T-helper 1 cell (primary cell): ENCODE measurements at regions not wholly inside any gene's neighbourhood (a gene's known extent, or its start where the extent isn't known, plus 50 kb on each side); places are given as distances from the start of the nearest gene placed in this dataset.

Experiments
- DNase-seq, 5 donors: peaks; one replicate each; pipeline ENCODE4 v3.0.0-alpha.2; 2012 to 2020

GRCh38 chr1:234875953-234876855 is 252.4 kb downstream of the TOMM20 start:
- DNase-seq = no peak

GRCh38 chr1:234875328-234875952 is 253.2 kb downstream of the TOMM20 start:
- DNase-seq = no peak

GRCh38 chr1:234874291-234875288 is 254.0 kb downstream of the TOMM20 start:
- DNase-seq = no peak

- no peak for DNase-seq
Measured at GRCh38 chr1:234871710-234872271, 256.8 kb downstream of the TOMM20 start.

- DNase-seq = no peak
Measured at GRCh38 chr1:234871039-234871709, 257.5 kb downstream of the TOMM20 start.

- no peak for DNase-seq
Measured at GRCh38 chr1:234870020-234870981, 258.3 kb downstream of the TOMM20 start.

- no peak for DNase-seq
Measured at GRCh38 chr1:234869182-234870019, 259.2 kb downstream of the TOMM20 start.

GRCh38 chr1:234868296-234869147 is 258.5 kb upstream of the IRF2BP2 start:
- DNase-seq = no peak

GRCh38 chr1:234866007-234866866 is 256.3 kb upstream of the IRF2BP2 start:
- DNase-seq = no peak

- DNase-seq = no peak
Measured at GRCh38 chr1:234865171-234866006, 255.4 kb upstream of the IRF2BP2 start.

- DNase-seq = no peak
Measured at GRCh38 chr1:234864116-234864515, 254.1 kb upstream of the IRF2BP2 start.

GRCh38 chr1:234863551-234863971 is 253.6 kb upstream of the IRF2BP2 start:
- DNase-seq = no peak

GRCh38 chr1:234862944-234863515 is 253.1 kb upstream of the IRF2BP2 start:
- no peak for DNase-seq

- no peak for DNase-seq
Measured at GRCh38 chr1:234862360-234862943, 252.5 kb upstream of the IRF2BP2 start.

- no peak for DNase-seq
Measured at GRCh38 chr1:234861761-234862160, 251.8 kb upstream of the IRF2BP2 start.

GRCh38 chr1:234861024-234861620 is 251.1 kb upstream of the IRF2BP2 start:
- DNase-seq = no peak
